Natural killer cell treated with Interleukin-12 subunit alpha and Interleukin-12 subunit beta and Interleukin-15 and Interleukin-18, amount 100 ng/mL, for 72 hours (primary cell): ENCODE measurements at regions not wholly inside any gene's neighbourhood (a gene's known extent, or its start where the extent isn't known, plus 50 kb on each side); places are given as distances from the start of the nearest gene placed in this dataset.

Experiments
- ATAC-seq, 2 donors: fragments of 150-1000 bp; cut with Tn5 transposase in 1 of 2; sonication (Bioruptor Pico), chemical (Tn5 transposase) in 1 of 2; 2 replicates each; pipeline ENCODE4 v1.10.0; 2021
- DNase-seq: peaks from one replicate; pipeline ENCODE4 v3.0.0; 2022; ENCODE audit warnings: low spot score
- H3K27ac Mint-ChIP-seq, 2 donors: 1 replicate in 1 of 2; 2 replicates in 1 of 2; pipeline ENCODE4 v1.8.0; 2022; ENCODE audit warnings: mixed read lengths in 2 of 2, mild to moderate bottlenecking in 1 of 2, moderate library complexity in 1 of 2
- H3K27me3 Mint-ChIP-seq, 2 donors: 1 replicate in 1 of 2; 2 replicates in 1 of 2; pipeline ENCODE4 v1.8.0; 2022; ENCODE audit warnings: mixed read lengths in 2 of 2
- H3K36me3 Mint-ChIP-seq: one replicate; pipeline ENCODE4 v1.8.0; 2022; ENCODE audit warnings: mixed read lengths
- H3K4me1 Mint-ChIP-seq, 2 donors: 1 replicate in 1 of 2; 2 replicates in 1 of 2; pipeline ENCODE4 v1.8.0; 2022; ENCODE audit warnings: low read depth in 2 of 2, mixed read lengths in 2 of 2, mild to moderate bottlenecking in 1 of 2
- H3K4me3 Mint-ChIP-seq: one replicate; pipeline ENCODE4 v1.8.0; 2022; ENCODE audit warnings: mixed read lengths
- H3K9me3 Mint-ChIP-seq: 2 replicates; pipeline ENCODE4 v1.8.0; 2022; ENCODE audit warnings: mixed read lengths

DNA sequence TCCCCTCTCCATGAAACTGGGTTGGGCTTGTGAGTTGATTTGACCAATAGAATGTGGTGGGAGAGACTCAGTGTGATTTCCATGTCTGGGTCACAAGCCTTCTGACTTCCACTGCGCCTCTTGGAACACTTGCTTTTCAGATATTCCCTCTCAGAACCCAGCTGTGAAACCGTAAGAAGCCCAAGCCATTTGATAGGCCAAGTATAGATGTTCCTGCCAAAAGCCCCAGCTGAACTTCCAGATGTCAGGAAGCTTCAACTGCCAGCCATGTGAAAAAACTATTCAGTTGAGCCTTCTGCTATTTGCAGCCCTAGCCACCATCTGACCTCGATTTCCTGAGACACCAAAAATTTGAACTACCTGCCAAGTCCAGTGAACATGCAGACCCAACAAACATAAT, 387.8 kb upstream of the GJE1 start:
- H3K27ac Mint-ChIP-seq = no peak overlapping the region
- no peaks in the 10 kb centered on the region for H3K4me1 Mint-ChIP-seq
- H3K4me3 Mint-ChIP-seq = no peak overlapping the region
- no peaks in the 10 kb centered on the region for H3K36me3 Mint-ChIP-seq
- ATAC-seq = no peak
- no peaks in the 10 kb centered on the region for H3K9me3 Mint-ChIP-seq
- H3K27me3 Mint-ChIP-seq = no peaks in the 10 kb centered on the region
- no peak for DNase-seq

- Mint-ChIP-seq H3K4me1 (no peaks in the 10 kb centered on the region), H3K27ac (no peak overlapping the region), H3K4me3 (no peak overlapping the region), H3K36me3 (no peaks in the 10 kb centered on the region), H3K9me3 (no peaks in the 10 kb centered on the region), H3K27me3 (no peaks in the 10 kb centered on the region)
- ATAC-seq (no peak), DNase-seq (no peak)
Measured at GRCh38 chr6:141744194-141744925, 388.4 kb upstream of the GJE1 start.

DNA sequence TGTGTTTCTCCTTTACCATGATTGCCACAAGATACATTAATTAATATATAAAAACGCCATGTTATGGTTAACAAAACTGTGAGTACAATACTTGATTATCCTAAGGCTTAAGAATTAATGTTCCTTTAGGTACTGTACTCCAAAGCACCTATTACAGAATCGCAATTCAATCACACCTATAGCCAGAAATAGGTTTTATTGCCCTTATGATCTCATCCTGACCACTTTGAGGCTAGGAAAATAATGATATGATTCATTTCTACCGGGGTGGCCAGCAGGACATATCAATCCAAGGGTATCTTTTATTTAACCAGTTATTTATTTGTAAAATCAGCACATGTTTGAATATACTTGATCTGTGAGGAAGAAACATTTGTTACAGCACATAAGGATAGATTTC, 396.6 kb upstream of the GJE1 start:
- Mint-ChIP-seq H3K4me1 (no peaks in the 10 kb centered on the region), H3K9me3 (peaks cover 4% of the 10 kb centered on the region), H3K4me3 (no peak overlapping the region), H3K27me3 (no peaks in the 10 kb centered on the region), H3K27ac (no peak overlapping the region), H3K36me3 (no peaks in the 10 kb centered on the region)
- ATAC-seq = no peak
- DNase-seq = no peak

GRCh38 chr6:141735126-141735525, 397.6 kb upstream of the GJE1 start:
- Mint-ChIP-seq H3K36me3 (no peaks in the 10 kb centered on the region), H3K27ac (no peak overlapping the region), H3K9me3 (peaks cover 4% of the 10 kb centered on the region), H3K27me3 (no peaks in the 10 kb centered on the region), H3K4me1 (no peaks in the 10 kb centered on the region), H3K4me3 (no peak overlapping the region)
- no peak for ATAC-seq
- DNase-seq = no peak

DNA sequence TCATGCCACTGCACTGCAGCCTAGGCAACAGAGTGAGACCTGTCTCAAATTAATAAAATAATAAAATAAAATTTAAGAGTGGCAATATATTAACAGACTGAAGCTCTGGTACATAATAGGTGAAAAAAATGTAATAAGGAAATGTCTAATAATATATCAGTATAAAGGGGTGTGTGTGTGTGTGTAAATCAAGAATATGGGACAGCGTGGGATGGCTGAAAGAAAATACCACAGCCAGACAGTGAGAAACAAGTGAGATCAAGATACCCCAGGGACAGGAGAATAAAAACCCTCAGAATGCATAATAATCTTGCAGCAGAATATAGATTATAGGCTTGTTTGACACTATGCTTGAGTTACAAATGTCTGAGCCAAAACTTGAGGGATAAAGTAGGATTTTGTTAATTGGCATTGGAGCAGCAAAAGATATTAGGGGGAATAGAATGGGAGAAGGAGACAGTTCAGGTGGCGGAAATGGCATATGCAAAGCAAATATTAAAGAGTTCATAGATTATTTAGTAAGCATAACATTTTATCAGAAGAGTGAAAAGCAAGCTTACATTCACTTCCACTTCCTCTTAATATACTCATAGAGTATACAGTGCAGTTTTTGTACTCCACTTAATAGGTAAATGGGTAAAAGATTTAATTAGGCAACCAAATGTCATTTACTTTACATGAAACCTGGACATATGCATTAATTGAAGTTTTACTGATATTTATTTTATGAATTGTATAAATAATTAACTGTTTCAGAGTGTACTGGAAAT, 398.5 kb upstream of the GJE1 start:
- H3K9me3 Mint-ChIP-seq = peaks cover 4% of the 10 kb centered on the region
- no peak for ATAC-seq

GRCh38 chr6:141729146-141729545, 403.6 kb upstream of the GJE1 start:
- Mint-ChIP-seq H3K4me3 (no peak overlapping the region), H3K36me3 (no peaks in the 10 kb centered on the region), H3K27ac (no peak overlapping the region), H3K4me1 (no peaks in the 10 kb centered on the region), H3K27me3 (no peaks in the 10 kb centered on the region), H3K9me3 (peaks cover 8% of the 10 kb centered on the region)
- DNase-seq (no peak), ATAC-seq (no peak)

More for the DNA sequence above, 398.5 kb upstream of the GJE1 start:
- no peaks in the 10 kb centered on the region for H3K27me3 Mint-ChIP-seq
- no peak for DNase-seq
- H3K36me3 Mint-ChIP-seq = no peaks in the 10 kb centered on the region
- H3K4me3 Mint-ChIP-seq = no peak overlapping the region
- H3K27ac Mint-ChIP-seq = no peak overlapping the region
- H3K4me1 Mint-ChIP-seq = no peaks in the 10 kb centered on the region

GRCh38 chr6:141728330-141728729, 404.4 kb upstream of the GJE1 start:
- Mint-ChIP-seq H3K36me3 (no peaks in the 10 kb centered on the region), H3K27me3 (no peaks in the 10 kb centered on the region), H3K9me3 (peaks cover 7% of the 10 kb centered on the region), H3K4me1 (no peaks in the 10 kb centered on the region), H3K4me3 (no peak overlapping the region), H3K27ac (no peak overlapping the region)
- DNase-seq = no peak
- ATAC-seq = no peak

DNA sequence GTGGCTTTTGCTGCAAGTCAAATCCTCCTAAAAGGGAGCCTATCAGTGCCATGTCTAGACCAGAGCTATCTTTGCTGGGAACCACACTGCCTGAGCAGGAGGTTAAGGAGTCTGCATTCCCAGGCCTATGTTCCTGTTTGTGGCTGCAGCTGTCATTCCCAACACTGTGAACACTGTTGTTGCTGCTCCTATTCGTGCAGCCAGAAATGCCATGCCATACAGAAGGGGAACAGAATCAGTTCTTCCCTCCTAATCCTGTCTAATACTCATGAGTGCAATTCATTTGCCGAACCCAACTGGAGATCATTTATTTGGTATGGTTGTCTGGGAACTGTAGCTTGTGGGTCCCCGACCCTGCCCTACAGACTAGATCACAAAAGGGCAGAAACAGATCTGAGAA, 406.5 kb upstream of the GJE1 start:
- Mint-ChIP-seq H3K27ac (no peak overlapping the region), H3K4me3 (no peak overlapping the region), H3K36me3 (no peaks in the 10 kb centered on the region), H3K27me3 (no peaks in the 10 kb centered on the region), H3K9me3 (peaks cover 7% of the 10 kb centered on the region), H3K4me1 (no peaks in the 10 kb centered on the region)
- no peak for DNase-seq
- ATAC-seq = no peak

DNA sequence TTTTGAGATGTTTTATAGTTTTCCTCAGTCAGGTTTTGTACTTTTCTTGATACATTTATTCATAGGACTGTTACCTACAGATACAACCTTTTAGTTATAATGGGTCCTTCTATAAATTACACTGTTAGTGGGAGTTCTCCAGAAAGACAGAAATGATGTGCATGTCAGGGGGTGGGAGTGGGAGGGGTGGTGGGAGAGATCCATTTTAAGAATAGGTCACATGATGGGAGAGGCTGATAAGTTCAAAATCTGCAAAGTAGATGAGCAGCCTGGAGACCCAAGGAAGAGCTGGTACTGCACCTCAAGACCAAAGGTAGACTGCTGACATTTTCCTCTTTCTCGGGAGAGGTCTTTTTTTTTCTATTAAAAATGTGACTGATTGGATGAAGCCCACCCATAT, 408.0 kb upstream of the GJE1 start:
- Mint-ChIP-seq H3K4me3 (no peak overlapping the region), H3K4me1 (no peaks in the 10 kb centered on the region), H3K9me3 (peaks cover 7% of the 10 kb centered on the region), H3K27ac (no peak overlapping the region), H3K36me3 (no peaks in the 10 kb centered on the region), H3K27me3 (no peaks in the 10 kb centered on the region)
- no peak for DNase-seq
- ATAC-seq = no peak

DNA sequence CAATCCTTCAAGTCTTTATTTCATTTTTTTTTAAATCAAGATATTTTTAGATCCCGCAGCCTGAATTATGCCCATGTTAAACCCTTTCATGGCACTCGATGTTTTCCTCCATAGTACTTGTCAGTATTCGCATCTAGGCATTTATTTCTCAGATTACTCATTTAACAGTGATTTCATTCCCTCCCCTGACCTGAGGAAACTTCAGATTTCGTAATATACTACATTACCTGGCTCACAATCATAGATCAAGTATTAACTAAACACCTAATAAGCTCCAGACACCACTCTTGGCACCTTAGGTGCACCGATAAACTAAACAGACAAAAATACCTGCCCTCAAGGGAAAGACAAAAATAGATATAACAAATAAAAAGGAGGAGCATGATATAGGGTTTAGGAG, 413.2 kb upstream of the GJE1 start:
- Mint-ChIP-seq H3K4me3 (no peak overlapping the region), H3K27ac (no peak overlapping the region), H3K36me3 (no peaks in the 10 kb centered on the region), H3K4me1 (no peaks in the 10 kb centered on the region), H3K9me3 (peaks cover 18% of the 10 kb centered on the region), H3K27me3 (no peaks in the 10 kb centered on the region)
- ATAC-seq (no peak), DNase-seq (no peak)

DNA sequence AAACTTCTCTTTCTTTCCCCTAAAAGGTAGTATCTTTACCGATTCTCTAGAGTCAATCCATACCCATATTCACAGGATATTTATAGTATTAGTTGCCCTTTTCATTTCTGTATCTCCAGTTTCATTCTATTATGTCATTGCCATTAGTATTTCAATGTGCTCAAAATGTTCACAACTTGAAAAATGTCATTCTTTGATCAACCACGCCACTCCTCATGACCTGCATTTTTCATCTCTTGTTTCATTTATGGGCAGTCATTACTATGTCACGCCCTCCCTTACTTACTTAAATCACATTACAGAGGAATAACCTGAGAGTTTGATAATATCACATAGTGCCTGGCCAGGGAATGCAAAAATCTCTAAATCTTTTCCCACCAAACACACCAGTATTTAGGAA, 427.3 kb upstream of the GJE1 start:
- H3K4me1 Mint-ChIP-seq = no peaks in the 10 kb centered on the region
- DNase-seq = no peak

GRCh38 chr6:141704151-141704550, 428.6 kb upstream of the GJE1 start:
- Mint-ChIP-seq H3K4me1 (no peaks in the 10 kb centered on the region), H3K9me3 (no peaks in the 10 kb centered on the region), H3K27ac (no peak overlapping the region), H3K4me3 (no peak overlapping the region), H3K36me3 (no peaks in the 10 kb centered on the region), H3K27me3 (no peaks in the 10 kb centered on the region)
- DNase-seq (no peak), ATAC-seq (no peak)

More for the DNA sequence above, 427.3 kb upstream of the GJE1 start:
- H3K27me3 Mint-ChIP-seq = no peaks in the 10 kb centered on the region
- ATAC-seq = no peak
- H3K4me3 Mint-ChIP-seq = no peak overlapping the region
- H3K27ac Mint-ChIP-seq = no peak overlapping the region
- H3K9me3 Mint-ChIP-seq = peaks cover 3% of the 10 kb centered on the region
- no peaks in the 10 kb centered on the region for H3K36me3 Mint-ChIP-seq

DNA sequence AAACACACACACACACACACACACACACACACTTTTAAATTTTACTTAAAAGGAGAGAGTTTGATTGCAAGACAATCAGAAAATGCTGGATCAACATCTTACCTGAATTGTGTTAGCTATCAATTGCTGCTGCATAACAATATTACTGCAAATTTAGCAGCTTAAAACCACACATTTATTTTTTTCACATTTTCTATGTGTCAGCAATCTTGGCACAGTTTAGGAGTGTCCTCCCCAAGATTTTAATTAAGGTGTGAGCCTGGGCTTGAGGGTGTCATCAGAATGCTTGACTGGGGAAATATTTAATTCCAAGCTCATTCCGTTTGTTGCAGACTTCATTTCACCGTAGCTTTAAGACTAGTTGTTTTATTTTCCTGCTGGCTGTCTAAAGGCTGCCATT, 431.0 kb upstream of the GJE1 start:
- DNase-seq (no peak), ATAC-seq (no peak)
- Mint-ChIP-seq H3K27me3 (no peaks in the 10 kb centered on the region), H3K4me3 (no peak overlapping the region), H3K4me1 (no peaks in the 10 kb centered on the region), H3K36me3 (no peaks in the 10 kb centered on the region), H3K27ac (no peak overlapping the region), H3K9me3 (peaks cover 4% of the 10 kb centered on the region)

DNA sequence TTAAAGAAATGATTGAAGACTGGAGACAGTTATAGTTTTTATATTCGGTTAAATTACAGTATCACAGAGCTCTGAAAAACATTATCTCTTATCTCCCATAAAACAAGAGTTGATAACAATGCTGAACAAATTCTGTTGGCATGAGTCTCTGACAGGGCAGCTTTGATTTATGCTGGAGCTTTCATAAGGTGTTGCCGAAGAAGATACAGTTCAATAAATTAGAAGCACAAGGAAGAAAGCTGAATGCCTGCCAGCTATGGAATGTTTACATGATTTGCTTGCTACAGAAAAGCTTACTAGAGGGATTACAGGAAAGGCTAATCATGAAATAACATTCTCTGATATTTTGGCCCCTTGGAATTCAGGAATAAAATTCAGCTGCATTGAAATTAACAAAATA, 431.9 kb upstream of the GJE1 start:
- ATAC-seq (no peak), DNase-seq (no peak)
- no peaks in the 10 kb centered on the region for H3K4me1 Mint-ChIP-seq
- H3K4me3 Mint-ChIP-seq = no peak overlapping the region
- H3K27me3 Mint-ChIP-seq = no peaks in the 10 kb centered on the region
- H3K36me3 Mint-ChIP-seq = no peaks in the 10 kb centered on the region
- no peak overlapping the region for H3K27ac Mint-ChIP-seq
- H3K9me3 Mint-ChIP-seq = peaks cover 4% of the 10 kb centered on the region
